ENCODE measurements at regions not wholly inside any gene's neighbourhood (a gene's known extent, or its start where the extent isn't known, plus 50 kb on each side); places are given as distances from the start of the nearest gene placed in this dataset.

- DNase-seq (no peak), ATAC-seq (replicated peaks in 1 of 2) (no peak)
- Mint-ChIP-seq H3K4me1 (ENCODE audit: low read depth) (peaks cover 14% of the 10 kb centered on the region), H3K9me3 (no peaks in the 10 kb centered on the region), H3K4me3 (no peak overlapping the region), H3K36me3 (ENCODE audit: insufficient read depth in 2 of 2) (no peaks in the 10 kb centered on the region), H3K27ac (no peak overlapping the region), H3K27me3 (ENCODE audit: low read depth) (peaks cover 79% of the 10 kb centered on the region)
These were observed 291.8 kb downstream of the UACA start for GRCh38 chr15:70471517-70471916.

GRCh38 chr15:70470556-70471191 is 292.7 kb downstream of the UACA start:
- Mint-ChIP-seq H3K4me3 (no peak overlapping the region), H3K4me1 (ENCODE audit: low read depth) (peaks cover 14% of the 10 kb centered on the region), H3K9me3 (no peaks in the 10 kb centered on the region), H3K27ac (no peak overlapping the region), H3K27me3 (ENCODE audit: low read depth) (peaks cover 72% of the 10 kb centered on the region), H3K36me3 (ENCODE audit: insufficient read depth in 2 of 2) (no peaks in the 10 kb centered on the region)
- DNase-seq (no peak), ATAC-seq (replicated peaks in 1 of 2) (no peak)

- Mint-ChIP-seq H3K27me3 (ENCODE audit: low read depth) (peaks cover 72% of the 10 kb centered on the region), H3K27ac (no peak overlapping the region)
These were observed 293.5 kb downstream of the UACA start for GRCh38 chr15:70469651-70470555.

GRCh38 chr15:70469182-70469581 is 294.2 kb downstream of the UACA start:
- peaks cover 73% of the 10 kb centered on the region for H3K27me3 Mint-ChIP-seq (ENCODE audit: low read depth)
- H3K36me3 Mint-ChIP-seq (ENCODE audit: insufficient read depth in 2 of 2), result no peaks in the 10 kb centered on the region
- H3K27ac Mint-ChIP-seq, result no peak overlapping the region
- ATAC-seq (replicated peaks in 1 of 2) (no peak), DNase-seq (no peak)
- H3K9me3 Mint-ChIP-seq, result no peaks in the 10 kb centered on the region
- no peak overlapping the region for H3K4me3 Mint-ChIP-seq
- H3K4me1 Mint-ChIP-seq (ENCODE audit: low read depth), result peaks cover 1% of the 10 kb centered on the region

More at GRCh38 chr15:70469651-70470555, 293.5 kb downstream of the UACA start:
- Mint-ChIP-seq H3K9me3 (no peaks in the 10 kb centered on the region), H3K4me1 (ENCODE audit: low read depth) (peaks cover 8% of the 10 kb centered on the region), H3K4me3 (no peak overlapping the region), H3K36me3 (ENCODE audit: insufficient read depth in 2 of 2) (no peaks in the 10 kb centered on the region)
- ATAC-seq (replicated peaks in 1 of 2), result no peak
- no peak for DNase-seq

GRCh38 chr15:70466895-70467529 is 296.3 kb downstream of the UACA start:
- H3K27ac Mint-ChIP-seq, result no peak overlapping the region
- DNase-seq (peak; percentile 36 to 46), ATAC-seq (replicated peaks in 1 of 2) (peak; percentile 72 to 81)
- H3K36me3 Mint-ChIP-seq (ENCODE audit: insufficient read depth in 2 of 2), result no peaks in the 10 kb centered on the region
- no peak overlapping the region for H3K4me3 Mint-ChIP-seq
- no peaks in the 10 kb centered on the region for H3K9me3 Mint-ChIP-seq
- H3K4me1 Mint-ChIP-seq (ENCODE audit: low read depth), result peaks cover 6% of the 10 kb centered on the region
- H3K27me3 Mint-ChIP-seq (ENCODE audit: low read depth), result peaks cover 70% of the 10 kb centered on the region

- no peak for DNase-seq
- peaks cover 6% of the 10 kb centered on the region for H3K4me1 Mint-ChIP-seq (ENCODE audit: low read depth)
- H3K36me3 Mint-ChIP-seq (ENCODE audit: insufficient read depth in 2 of 2), result no peaks in the 10 kb centered on the region
- H3K4me3 Mint-ChIP-seq, result no peak overlapping the region
- no peak overlapping the region for H3K27ac Mint-ChIP-seq
- no peak for ATAC-seq (replicated peaks in 1 of 2)
- H3K9me3 Mint-ChIP-seq, result no peaks in the 10 kb centered on the region
- H3K27me3 Mint-ChIP-seq (ENCODE audit: low read depth), result peaks cover 70% of the 10 kb centered on the region
These were observed 297.1 kb downstream of the UACA start for GRCh38 chr15:70466305-70466704.

GRCh38 chr15:70465812-70466211 is 297.5 kb downstream of the UACA start:
- H3K27me3 Mint-ChIP-seq (ENCODE audit: low read depth), result peaks cover 74% of the 10 kb centered on the region
- no peak overlapping the region for H3K27ac Mint-ChIP-seq
- peaks cover 9% of the 10 kb centered on the region for H3K4me1 Mint-ChIP-seq (ENCODE audit: low read depth)
- no peak overlapping the region for H3K4me3 Mint-ChIP-seq
- DNase-seq, result no peak
- no peak for ATAC-seq (replicated peaks in 1 of 2)
- no peaks in the 10 kb centered on the region for H3K9me3 Mint-ChIP-seq
- no peaks in the 10 kb centered on the region for H3K36me3 Mint-ChIP-seq (ENCODE audit: insufficient read depth in 2 of 2)

- no peaks in the 10 kb centered on the region for H3K36me3 Mint-ChIP-seq (ENCODE audit: insufficient read depth in 2 of 2)
- H3K27ac Mint-ChIP-seq, result no peak overlapping the region
- peaks cover 62% of the 10 kb centered on the region for H3K27me3 Mint-ChIP-seq (ENCODE audit: low read depth)
- no peak for ATAC-seq (replicated peaks in 1 of 2)
- DNase-seq, result no peak
- H3K4me1 Mint-ChIP-seq (ENCODE audit: low read depth), result peaks cover 27% of the 10 kb centered on the region
- H3K4me3 Mint-ChIP-seq, result no peak overlapping the region
- no peaks in the 10 kb centered on the region for H3K9me3 Mint-ChIP-seq
These were observed 299.9 kb downstream of the UACA start for GRCh38 chr15:70463453-70463834.

- H3K27ac Mint-ChIP-seq, result no peak overlapping the region
- H3K27me3 Mint-ChIP-seq (ENCODE audit: low read depth), result peaks cover 55% of the 10 kb centered on the region
- no peak for DNase-seq
- peaks cover 27% of the 10 kb centered on the region for H3K4me1 Mint-ChIP-seq (ENCODE audit: low read depth)
- H3K9me3 Mint-ChIP-seq, result no peaks in the 10 kb centered on the region
- ATAC-seq (replicated peaks in 1 of 2), result no peak
- no peaks in the 10 kb centered on the region for H3K36me3 Mint-ChIP-seq (ENCODE audit: insufficient read depth in 2 of 2)
- H3K4me3 Mint-ChIP-seq, result no peak overlapping the region
These were observed 301.4 kb downstream of the UACA start for GRCh38 chr15:70461992-70462391.

- no peak for DNase-seq
- Mint-ChIP-seq H3K4me1 (ENCODE audit: low read depth) (peaks cover 27% of the 10 kb centered on the region), H3K27me3 (ENCODE audit: low read depth) (peaks cover 55% of the 10 kb centered on the region), H3K4me3 (no peak overlapping the region), H3K36me3 (ENCODE audit: insufficient read depth in 2 of 2) (no peaks in the 10 kb centered on the region), H3K27ac (no peak overlapping the region), H3K9me3 (no peaks in the 10 kb centered on the region)
- no peak for ATAC-seq (replicated peaks in 1 of 2)
These were observed 302.3 kb downstream of the UACA start for GRCh38 chr15:70461017-70461416.

- peaks cover 44% of the 10 kb centered on the region for H3K27me3 Mint-ChIP-seq (ENCODE audit: low read depth)
These were observed 304.0 kb downstream of the UACA start for GRCh38 chr15:70459312-70459711.

GRCh38 chr15:70453766-70454165 is 309.6 kb downstream of the UACA start:
- Mint-ChIP-seq H3K4me3 (no peak overlapping the region), H3K27me3 (ENCODE audit: low read depth) (peaks cover 23% of the 10 kb centered on the region), H3K4me1 (ENCODE audit: low read depth) (peaks cover 19% of the 10 kb centered on the region), H3K9me3 (peaks cover 0 to 2% of the 10 kb centered on the region in 2 donors), H3K36me3 (ENCODE audit: insufficient read depth in 2 of 2) (no peaks in the 10 kb centered on the region), H3K27ac (no peak overlapping the region)
- no peak for ATAC-seq (replicated peaks in 1 of 2)
- DNase-seq, result no peak

More at GRCh38 chr15:70459312-70459711, 304.0 kb downstream of the UACA start:
- Mint-ChIP-seq H3K27ac (no peak overlapping the region), H3K4me1 (ENCODE audit: low read depth) (peaks cover 27% of the 10 kb centered on the region), H3K36me3 (ENCODE audit: insufficient read depth in 2 of 2) (no peaks in the 10 kb centered on the region), H3K9me3 (no peaks in the 10 kb centered on the region), H3K4me3 (no peak overlapping the region)
- DNase-seq, result no peak
- no peak for ATAC-seq (replicated peaks in 1 of 2)

GRCh38 chr15:70453238-70453637 is 310.1 kb downstream of the UACA start:
- Mint-ChIP-seq H3K9me3 (peaks cover 0 to 2% of the 10 kb centered on the region in 2 donors), H3K4me1 (ENCODE audit: low read depth) (peaks cover 24% of the 10 kb centered on the region), H3K27me3 (ENCODE audit: low read depth) (peaks cover 28% of the 10 kb centered on the region), H3K36me3 (ENCODE audit: insufficient read depth in 2 of 2) (no peaks in the 10 kb centered on the region), H3K4me3 (no peak overlapping the region), H3K27ac (no peak overlapping the region)
- DNase-seq (no peak), ATAC-seq (replicated peaks in 1 of 2) (no peak)

Data from activated T-cell treated with anti-CD3 and anti-CD28 coated beads, Interleukin-2, amount 50 U/mL, for 72 hours (primary cell).